Smooth muscle cell of the brain vasculature (primary cell): ENCODE measurements at regions not wholly inside any gene's neighbourhood (a gene's known extent, or its start where the extent isn't known, plus 50 kb on each side); places are given as distances from the start of the nearest gene placed in this dataset.
"Not testable (repeated sequence)": the region's sequence is repeated elsewhere in the genome, so short reads cannot be mapped to it uniquely, and the experiment has no call there.

Experiments used
- DNase-seq: peaks from one replicate; pipeline ENCODE4 v3.0.0-alpha.2; 2012; ENCODE audit warnings: low read depth, low spot score

DNA sequence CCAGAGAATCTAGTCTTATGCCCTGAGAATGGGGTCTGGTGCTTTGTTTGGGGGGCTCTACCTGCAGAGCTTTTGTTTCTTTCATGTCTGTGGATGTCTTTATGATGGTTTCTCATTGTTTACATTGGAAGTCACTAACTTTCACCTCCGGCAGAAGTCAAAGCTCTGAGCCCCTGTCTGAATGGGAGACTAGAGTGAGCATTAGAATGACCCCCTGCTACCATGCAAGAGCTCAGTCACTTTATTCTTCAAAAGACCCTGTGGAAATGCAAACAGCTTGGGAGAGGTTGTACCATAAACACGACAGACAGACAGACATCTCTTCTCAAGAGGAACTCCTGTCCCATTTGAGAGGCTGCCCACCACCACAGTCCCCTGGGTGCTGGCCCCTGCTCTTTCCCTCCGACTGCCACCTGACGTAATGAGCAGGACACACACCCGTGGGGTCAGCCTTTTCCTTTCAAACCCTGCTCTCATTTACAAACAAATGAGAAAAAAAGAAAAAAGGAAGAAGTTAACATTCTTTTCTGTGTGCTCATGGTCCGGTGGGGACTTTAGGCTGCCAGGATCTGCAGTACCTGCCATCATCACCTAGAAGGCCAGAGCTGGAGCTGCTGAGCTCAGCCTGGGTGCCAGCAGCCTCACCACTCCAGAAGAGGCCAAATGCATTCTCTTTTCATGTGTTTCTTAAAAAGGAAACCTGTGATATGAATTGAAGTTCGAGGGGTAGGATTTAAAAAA is 91.6 kb downstream of the FZD1 start:
- DNase-seq: no peak

DNA sequence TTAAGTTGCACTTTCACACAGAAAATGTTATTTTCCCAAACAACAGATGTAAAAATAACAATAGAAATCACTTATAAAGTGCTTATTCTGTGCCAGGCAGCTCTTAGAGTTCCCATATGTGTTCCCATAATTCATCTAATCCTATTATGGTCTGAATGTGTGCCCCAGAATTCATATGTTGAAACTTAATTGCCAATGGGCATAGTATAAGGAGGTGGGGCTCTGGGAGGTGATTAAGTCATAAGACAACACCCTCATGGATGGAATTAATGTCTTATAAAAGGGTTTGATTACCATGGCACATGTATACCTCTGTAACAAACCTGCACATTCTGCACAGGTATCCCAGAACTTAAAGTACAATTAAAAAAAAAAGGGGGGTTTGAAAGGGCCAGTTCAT is 92.7 kb downstream of the FZD1 start:
- no peak for DNase-seq

DNA sequence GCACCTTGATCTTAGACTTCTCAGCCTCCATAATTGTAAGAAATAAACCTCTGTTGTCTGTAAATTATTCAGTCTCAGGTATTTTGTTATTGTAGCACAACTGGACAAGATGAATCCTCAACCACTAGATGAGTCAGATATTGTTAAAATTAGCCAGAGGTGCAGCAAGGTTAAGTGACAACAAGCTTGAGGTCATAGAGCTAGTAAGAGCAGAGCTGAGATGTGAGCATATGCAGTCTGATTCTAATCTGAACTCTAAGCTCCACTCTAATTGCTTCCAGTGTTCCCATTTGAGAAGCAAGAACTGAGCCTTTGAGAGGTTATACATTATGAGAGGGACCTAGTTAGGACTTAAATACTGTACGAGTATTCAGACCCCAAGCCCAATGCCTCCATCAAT is 93.1 kb downstream of the FZD1 start:
- no peak for DNase-seq

DNA sequence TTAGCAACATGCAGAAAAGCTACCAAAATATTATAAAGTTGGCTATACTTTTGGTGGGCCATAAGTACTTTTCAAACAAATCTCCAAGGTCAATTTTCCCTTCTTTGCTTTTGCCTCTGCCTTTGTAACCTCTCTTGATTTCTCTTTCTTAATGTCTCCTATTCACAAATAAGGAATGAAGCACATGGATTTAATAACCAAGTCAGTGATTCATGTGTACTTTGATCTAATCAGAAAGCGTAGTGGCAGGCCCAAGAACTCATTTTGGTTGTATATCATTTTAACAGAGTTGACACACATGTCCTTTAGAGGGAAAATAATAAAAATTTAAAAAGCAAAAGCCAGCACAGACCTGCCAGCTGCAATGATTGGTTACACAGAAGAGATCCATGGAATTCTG is 93.7 kb downstream of the FZD1 start:
- DNase-seq: no peak

DNA sequence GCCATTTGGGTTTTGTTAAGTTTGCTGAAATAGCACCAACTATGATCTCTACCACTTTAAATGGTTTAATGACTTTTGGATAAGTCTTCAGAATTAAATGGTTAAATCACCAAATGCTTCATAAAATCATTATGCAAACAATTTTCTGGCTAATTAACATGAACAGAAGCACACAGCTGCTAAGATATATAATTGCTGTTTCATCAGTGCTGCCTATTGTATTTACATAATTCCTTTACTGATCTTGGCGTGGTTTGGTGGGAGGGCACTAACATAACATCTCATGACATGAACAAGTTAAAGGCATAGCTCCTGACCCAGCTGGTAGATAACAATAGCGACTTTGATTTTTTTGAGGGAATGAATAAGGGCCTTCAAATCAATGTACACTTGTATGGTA is 94.1 kb downstream of the FZD1 start:
- DNase-seq: no peak

DNA sequence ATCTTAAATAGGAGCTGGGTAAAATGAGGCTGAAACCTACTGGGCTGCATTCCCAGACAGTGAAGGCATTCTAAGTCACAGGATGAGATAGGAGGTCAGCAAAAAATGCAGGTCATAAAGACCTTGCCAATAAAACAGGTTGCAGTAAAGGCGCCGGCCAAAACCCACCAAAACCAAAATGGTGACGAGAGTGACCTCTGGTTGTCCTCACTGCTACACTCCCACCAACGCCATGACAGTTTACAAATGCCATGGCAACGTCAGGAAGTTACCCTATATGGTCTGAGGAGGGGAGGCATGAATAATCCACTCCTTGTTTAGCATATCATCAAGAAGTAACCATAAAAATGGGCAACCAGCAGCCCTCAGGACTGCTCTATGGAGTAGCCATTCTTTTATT is 100.9 kb downstream of the FZD1 start:
- DNase-seq: not testable (repeated sequence)

DNA sequence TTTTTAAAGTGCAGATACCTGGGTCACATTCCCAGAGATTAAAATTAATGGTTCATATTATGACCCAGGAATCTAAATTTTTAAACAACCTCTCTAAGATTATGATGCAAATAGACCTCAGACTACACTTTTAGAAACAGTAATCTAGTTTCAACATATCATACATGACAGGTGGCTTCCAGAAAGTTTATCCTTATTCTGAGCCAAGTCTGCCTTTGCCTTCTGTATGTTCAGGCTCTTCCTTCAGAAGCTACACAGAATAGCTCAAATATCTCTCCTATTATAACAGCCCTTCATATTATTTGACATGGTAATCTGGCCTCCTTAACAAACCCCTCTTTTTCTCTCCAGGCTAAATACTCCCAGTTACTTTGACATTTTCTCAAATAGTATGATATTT is 101.9 kb downstream of the FZD1 start:
- DNase-seq: no peak

DNA sequence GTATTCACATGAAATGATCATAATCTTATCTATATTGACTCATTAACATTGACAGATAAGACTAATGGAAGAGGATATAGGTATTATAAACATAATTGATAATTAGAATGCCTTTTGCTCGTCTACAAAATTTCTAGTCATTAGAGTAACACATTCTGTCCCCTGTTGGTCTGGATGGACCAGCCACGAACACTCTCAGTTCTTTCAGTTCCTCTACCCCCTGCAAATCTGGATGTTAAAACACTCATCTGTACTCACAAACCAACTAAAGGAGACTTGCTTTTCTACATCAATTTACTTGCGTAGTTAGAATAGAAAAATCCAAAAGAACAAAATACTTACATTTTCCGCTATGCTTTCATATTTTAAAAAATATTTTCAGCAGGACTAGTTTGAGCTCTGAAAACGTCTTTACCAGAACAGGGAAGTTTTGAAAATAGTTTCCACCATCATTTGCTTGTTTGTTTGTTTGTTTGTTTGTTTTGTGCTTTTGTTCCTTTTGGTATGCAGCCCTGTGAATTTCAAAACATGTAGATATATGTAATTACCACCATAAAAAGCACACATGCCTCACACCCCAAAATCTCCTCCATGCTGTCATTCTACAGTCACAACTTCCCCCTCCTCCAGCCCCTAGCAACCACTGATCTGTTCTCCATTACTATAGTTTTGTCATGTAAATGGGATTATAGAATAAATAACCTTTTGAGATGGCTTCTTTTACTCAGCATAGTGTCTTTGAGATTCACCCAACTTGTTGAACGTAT is 103.8 kb downstream of the FZD1 start:
- DNase-seq: no peak

DNA sequence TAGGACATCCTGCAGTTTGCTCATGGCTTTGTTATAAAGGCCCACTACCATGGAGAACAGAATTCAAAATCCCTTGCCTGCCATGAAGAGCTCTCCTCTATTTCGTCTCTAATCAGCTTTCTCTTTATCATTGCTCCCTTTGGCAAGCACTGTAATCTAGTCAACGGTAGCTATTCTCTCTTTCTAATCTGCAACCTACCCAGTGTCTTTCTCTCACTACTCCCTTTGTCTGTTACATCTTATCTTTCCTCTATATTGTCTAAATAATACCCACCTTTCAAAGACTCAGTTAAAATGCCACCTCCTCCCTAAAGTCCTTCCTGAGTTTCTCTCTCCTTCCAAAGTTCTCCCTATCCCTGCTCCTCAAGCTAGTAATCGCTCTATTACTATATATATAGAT is 108.1 kb downstream of the FZD1 start:
- DNase-seq: no peak

DNA sequence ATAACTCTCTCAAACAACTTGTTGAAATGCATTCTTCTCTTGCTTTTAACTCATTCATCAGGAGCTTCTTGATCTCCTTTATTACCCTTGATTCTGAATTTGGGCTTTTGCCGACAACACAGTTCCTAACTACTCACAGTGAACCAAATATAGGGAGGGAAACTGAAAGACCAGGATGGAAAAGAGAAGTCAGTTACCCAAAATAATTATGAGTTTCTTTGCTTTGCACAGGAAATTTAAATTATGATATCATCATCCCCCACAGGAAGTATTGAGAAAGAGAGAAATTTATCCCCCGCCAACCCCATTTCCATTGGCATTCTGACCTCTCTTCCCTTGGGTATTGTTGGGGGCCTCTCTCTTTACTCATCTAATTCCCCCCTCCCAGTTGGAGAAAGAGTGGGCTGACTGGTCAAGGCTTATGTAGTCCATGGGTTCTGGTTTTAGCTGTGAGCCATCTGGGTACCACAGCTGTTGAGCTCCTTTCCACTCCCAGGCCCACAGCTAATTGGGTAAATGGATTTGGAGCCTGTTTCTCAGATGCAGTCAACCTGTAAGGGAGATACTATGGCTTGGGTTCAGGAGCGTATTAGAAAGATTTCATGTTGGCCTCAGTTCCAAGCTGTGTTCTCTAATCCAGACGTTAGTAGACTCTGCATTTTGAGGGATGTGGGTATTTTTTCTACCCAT is 109.0 kb downstream of the FZD1 start:
- no peak for DNase-seq

DNA sequence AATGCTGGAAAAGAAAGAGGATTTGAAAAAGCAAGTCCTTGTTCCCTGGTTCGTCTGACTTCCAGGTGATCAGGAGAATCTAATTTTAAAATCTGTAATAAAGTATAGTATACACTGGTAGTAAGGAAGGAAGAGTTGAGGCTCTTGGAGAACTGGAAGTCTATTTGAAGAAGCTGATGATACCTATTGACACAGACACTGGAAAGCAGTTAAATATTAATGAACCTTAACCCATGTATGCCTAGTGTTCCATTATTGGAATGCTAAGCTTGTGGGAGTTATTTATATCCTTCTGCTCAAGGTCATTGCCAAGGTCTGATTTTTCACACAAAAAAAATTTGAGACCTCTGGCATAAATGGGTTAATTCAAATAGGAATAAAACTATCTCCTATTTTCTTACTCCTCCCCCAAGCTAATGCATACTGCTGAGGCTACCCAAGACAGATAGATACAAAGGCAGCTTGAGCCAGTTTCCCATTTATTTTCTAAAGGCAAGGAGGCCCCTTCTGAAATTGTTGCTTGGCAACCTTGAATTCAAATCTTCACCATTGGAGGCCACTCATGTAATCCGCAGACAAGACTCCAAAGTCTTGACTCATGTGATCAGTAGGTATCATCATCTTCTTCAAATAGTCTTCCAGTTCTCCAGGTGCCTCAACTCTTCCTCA is 110.2 kb downstream of the FZD1 start:
- no peak for DNase-seq

DNA sequence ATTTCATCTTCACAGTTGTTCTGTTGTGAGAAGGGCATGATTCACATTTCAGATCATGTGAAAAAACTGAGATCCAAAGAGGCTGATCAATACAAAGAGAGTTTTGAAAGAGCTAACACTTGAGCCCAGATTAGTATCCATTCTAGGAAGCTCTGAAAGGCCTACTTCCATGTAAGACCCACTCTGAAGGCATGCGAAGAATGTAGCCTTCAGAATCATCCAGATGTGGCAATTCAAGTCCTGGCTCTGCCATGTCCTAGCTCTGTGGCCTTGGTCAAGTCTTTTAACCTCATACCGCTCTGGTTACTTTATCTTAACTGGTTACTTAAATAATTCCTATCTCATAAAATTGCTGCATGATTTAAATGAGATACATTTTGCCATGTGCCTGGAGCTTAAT is 111.1 kb downstream of the FZD1 start:
- DNase-seq: no peak

DNA sequence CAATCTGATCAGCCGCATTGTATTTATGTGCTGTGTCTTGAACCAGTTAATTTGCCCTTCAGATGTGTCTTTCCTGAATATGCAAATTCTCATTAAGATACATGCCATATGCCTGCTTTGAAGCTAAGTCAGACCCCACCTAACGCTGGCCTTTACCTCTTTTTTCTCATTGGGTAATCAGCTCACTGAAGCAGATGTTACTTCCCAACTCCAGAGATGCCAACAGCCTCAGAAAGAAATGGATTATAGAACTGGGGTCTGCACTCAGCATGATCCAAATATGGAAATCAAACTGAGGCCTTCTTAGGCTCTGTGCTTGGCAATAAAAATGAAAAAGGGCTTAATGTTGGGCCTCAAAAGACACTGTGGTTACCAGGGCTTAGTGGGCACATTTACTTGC is 113.9 kb downstream of the FZD1 start:
- no peak for DNase-seq

DNA sequence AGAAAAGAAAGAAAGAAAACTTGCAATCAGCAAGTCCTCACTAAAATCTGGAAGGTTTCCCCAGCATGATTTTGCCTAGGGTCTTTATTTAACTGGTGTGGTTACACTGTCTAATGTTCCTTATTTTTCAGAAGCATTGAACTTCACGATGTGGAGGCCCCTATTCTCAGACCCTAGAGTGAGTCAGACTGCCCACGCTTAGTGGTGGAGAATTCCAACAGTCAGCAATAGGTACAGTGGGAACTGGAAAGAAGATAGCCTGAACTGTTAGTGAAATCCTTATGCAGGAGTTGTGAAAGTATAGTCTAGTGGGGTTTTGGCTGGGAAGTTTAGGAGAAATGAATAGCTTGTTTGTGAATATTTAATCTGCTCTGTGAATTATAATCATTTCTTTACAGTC is 115.0 kb downstream of the FZD1 start:
- no peak for DNase-seq

DNA sequence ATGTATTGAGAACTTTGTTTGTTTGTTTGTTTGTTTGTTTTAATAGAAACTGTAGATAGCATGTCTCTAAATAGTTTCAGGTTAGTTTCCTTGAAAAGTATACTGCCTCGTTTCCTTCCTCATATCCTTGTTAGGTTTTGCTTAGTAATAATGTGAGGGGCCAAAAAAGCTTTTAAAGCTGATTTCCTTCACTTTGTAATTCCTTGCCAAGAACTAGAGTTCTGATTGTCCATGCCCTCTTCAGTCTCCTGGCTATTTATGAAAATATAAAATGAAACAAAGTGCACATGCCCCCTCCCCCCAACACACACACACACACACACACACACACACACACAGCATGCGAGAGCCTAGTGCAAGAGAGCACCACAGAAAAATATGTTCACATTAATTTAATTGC is 115.8 kb downstream of the FZD1 start:
- DNase-seq: no peak

DNA sequence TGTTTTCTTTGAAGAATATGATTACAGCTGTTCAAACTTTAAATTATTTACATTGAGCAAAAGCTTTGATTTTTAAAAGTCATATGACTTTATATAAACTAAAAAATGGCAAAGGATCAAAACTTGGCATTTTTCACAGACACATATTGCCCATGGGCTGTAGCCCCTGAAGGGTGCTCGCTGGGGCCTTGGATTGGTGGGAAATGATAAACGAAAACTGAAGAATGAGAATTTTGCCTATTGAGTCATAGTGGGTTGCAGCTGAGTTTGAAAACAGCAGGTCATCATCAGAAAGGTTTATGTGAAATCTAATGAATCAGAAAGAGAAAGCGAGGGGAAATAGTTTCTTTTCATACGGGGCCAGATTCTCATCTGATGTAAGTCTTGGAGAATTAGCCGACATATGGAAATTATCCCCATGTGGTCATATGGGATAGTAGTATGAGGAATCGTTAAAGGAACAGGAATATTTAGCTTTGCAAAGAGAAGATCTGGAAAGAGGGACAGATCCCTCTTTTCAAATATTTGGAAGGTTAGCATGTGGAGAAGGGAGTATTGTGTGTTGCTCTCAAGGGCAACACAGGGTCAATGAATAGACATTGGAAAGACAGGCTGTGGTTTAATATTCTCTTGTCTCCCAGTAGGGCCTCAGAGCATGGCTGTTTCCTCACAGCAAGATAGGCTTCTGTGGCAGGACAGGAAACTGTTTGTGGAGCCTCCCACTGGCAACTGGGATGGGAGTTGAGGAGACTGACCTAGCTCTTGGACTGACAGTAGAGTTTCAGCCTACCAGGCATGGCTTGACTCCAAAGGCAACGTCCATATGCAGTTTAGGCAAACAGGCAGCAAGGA is 119.0 kb downstream of the FZD1 start:
- DNase-seq: peak; percentile 62

DNA sequence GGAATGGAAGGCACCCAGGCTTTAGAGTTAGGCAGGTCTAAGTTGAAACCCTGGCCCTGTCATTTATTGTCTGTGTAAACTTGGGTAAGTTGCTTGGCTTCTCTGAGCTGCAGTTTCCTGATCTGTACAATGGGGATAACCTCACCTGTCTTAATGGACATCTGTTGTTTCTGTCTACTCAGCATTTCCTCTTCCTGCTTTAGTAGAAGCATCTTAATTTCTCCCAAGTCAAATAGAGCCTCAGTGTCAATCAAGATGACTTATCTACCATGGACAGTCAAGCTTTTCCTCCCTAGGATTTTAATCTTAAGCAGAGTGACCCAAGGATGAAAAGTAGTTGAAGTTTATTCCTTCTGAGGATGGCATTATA is 119.7 kb downstream of the FZD1 start:
- no peak for DNase-seq

DNA sequence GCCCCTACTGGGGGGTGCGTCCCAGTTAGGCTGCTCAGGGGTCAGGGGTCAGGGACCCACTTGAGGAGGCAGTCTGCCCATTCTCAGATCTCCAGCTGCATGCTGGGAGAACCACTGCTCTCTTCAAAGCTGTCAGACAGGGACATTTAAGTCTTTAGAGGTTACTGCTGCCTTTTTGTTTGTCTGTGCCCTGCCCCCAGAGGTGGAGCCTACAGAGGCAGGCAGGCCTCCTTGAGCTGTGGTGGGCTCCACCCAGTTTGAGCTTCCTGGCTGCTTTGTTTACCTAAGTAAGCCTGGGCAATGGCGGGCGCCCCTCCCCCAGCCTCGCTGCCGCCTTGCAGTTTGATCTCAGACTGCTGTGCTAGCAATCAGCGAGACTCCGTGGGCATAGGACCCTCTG is 130.5 kb downstream of the FZD1 start:
- not testable (repeated sequence) for DNase-seq

DNA sequence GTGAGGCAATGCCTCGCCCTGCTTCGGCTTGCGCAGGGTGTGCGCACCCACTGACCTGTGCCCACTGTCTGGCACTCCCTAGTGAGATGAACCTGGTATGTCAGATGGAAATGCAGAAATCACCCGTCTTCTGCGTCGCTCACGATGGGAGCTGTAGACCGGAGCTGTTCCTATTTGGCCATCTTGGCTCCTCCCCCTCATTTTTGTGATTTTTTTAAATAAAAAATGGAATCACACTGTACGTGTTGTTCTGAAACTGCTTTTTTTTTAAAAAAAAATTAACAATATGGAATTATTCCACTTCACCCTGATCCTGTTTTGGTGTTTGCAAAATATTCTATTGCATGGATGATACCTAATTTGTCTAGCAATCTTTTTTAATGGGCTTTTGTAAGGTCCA is 131.1 kb downstream of the FZD1 start:
- DNase-seq: not testable (repeated sequence)

DNA sequence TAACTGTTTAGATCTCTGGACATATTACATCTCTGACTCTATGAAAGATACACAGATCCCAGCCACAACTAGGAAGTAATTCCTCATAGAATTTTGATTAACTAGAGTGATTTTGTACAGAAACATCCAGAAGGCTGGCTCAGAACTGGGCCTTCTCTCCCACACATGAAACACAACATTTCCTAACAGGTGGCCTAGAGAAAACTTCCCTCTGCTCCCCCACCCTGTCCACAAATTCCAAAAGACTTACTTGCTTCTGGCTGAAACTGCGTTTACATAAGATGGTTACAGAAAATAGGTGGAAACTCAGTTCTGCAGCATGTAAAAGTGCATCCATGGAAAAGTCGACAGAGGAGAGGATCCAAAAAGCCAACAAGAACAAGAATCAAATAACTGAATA is 132.9 kb downstream of the FZD1 start:
- no peak for DNase-seq

DNA sequence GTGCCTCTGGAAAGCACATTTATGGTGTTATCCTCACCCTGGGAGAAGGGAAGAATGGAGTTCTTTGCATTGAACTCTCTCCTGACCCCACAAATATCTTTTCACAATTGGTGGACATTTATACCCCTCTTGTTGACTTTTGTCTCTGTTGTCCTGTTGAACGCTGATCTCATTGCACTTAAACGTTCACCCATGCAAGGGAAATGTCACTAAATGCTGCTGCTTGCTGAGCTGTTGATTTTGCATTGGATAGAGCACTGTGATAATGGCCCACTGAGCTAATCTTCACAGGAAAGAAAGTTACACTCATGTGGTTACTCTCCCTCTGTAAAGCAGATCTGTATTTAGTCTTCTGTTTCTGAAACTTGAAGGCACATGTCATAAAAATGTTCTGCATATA is 133.4 kb downstream of the FZD1 start:
- no peak for DNase-seq
